ENCODE measurements at regions not wholly inside any gene's neighbourhood (a gene's known extent, or its start where the extent isn't known, plus 50 kb on each side); places are given as distances from the start of the nearest gene placed in this dataset.

- no peak overlapping the region for H2BK5ac ChIP-seq (ENCODE audit: insufficient read length, low read length)
- H3K4me3 Mint-ChIP-seq = no peak overlapping the region
- H3K9ac ChIP-seq (ENCODE audit: extremely low read depth, insufficient read length, low read length) = no peak overlapping the region
- no peak overlapping the region for H2BK120ac ChIP-seq (ENCODE audit: low read depth, low read length, poor library complexity, severe bottlenecking)
- H3K23ac ChIP-seq (ENCODE audit: insufficient read length, low read depth, low read length) = no peak overlapping the region
- no peaks in the 10 kb centered on the region for H3K27me3 ChIP-seq (ENCODE audit: insufficient read depth, low read length)
- H4K91ac ChIP-seq (ENCODE audit: insufficient read length, low read depth, low read length) = no peak overlapping the region
- no peaks in the 10 kb centered on the region; the same call in 1 of the 2 replicates for H3K4me1 ChIP-seq (ENCODE audit: insufficient read depth, low read length)
- H3K36me3 Mint-ChIP-seq (ENCODE audit: insufficient read depth in 1 of 3, low read depth in 3 of 3) = peaks cover 6 to 10% (median 10%) of the 10 kb centered on the region in 3 experiments; a peak in 5 of 7 replicates
- H3K4ac ChIP-seq (ENCODE audit: low read depth, low read length) = no peak overlapping the region
- no peak overlapping the region for H2AFZ ChIP-seq (ENCODE audit: low read length)
- H2AK5ac ChIP-seq (ENCODE audit: insufficient read length, low read length) = no peak overlapping the region
- H3K27me3 Mint-ChIP-seq (ENCODE audit: low read depth) = no peaks in the 10 kb centered on the region
- no peak overlapping the region for H3K56ac ChIP-seq (ENCODE audit: insufficient read length, low read depth, low read length)
- DNase-seq = no peak
- H3K79me1 ChIP-seq (ENCODE audit: insufficient read depth, low read depth, low read length, poor library complexity, severe bottlenecking) = no peaks in the 10 kb centered on the region
- H3K18ac ChIP-seq (ENCODE audit: insufficient read length, low read depth, low read length) = no peak overlapping the region
- H4K5ac ChIP-seq (ENCODE audit: insufficient read length, low read depth, low read length) = no peak overlapping the region
- H3K14ac ChIP-seq (ENCODE audit: insufficient read depth, low read length) = no peak overlapping the region
- no peaks in the 10 kb centered on the region for H3K9me3 ChIP-seq (ENCODE audit: control insufficient read depth, low read depth, low read length)
- H3T11ph ChIP-seq (ENCODE audit: low read length) = no peak overlapping the region
- no peak overlapping the region for H3K4me2 ChIP-seq (ENCODE audit: insufficient read depth, insufficient read length, low read length)
- H4K8ac ChIP-seq (replicated peaks; ENCODE audit: insufficient read length, low read depth, low read length) = no peak overlapping the region
- H3K79me2 ChIP-seq (ENCODE audit: insufficient read depth, low read length) = no peaks in the 10 kb centered on the region
- H2BK20ac ChIP-seq (ENCODE audit: low read depth, low read length, poor library complexity, severe bottlenecking) = no peak overlapping the region
- WGBS (ENCODE audit: extremely low coverage, insufficient read length, low lambda C conversion rate) = no CpG with 5 or more reads among the region's 7 CpGs
- H3K27ac ChIP-seq (ENCODE audit: insufficient read length, low read depth, low read length) = no peak overlapping the region
- no peaks in the 10 kb centered on the region for H4K20me1 ChIP-seq (ENCODE audit: control insufficient read depth, insufficient read depth, insufficient read length)
- peaks cover 11% of the 10 kb centered on the region in 2 experiments for H3K9me3 Mint-ChIP-seq
- no peak overlapping the region for H2BK15ac ChIP-seq (ENCODE audit: low read depth, low read length)
- peaks cover 3 to 7% of the 10 kb centered on the region in 2 experiments for H3K4me1 Mint-ChIP-seq
- no peak for TF ChIP-seq CTCF (conservative IDR thresholded peaks at IDR 0.05)
- no peak overlapping the region for H2BK12ac ChIP-seq (ENCODE audit: insufficient read length, low read depth, low read length)
- H3K27ac Mint-ChIP-seq = no peak overlapping the region
- H3K23me2 ChIP-seq (ENCODE audit: insufficient read length, low read depth, low read length, poor library complexity, severe bottlenecking) = no peaks in the 10 kb centered on the region
Observed at GRCh38 chr12:126492181-126492580, 1426.9 kb downstream of the AACS start.

All from H9 (cell line).